Erythroblast (primary cell): ENCODE measurements at regions not wholly inside any gene's neighbourhood (a gene's known extent, or its start where the extent isn't known, plus 50 kb on each side); places are given as distances from the start of the nearest gene placed in this dataset.

ENCODE experiments used
- DNase-seq, 2 experiments: peaks; one replicate each; lab custom pipeline; 2025; lab: John Stamatoyannopoulos, UW
- GATA1 ChIP-seq: IDR thresholded peaks from 2 replicates; pipeline ENCODE4 v1.6.1; 2011; ENCODE audit warnings: low read depth, mild to moderate bottlenecking, control low read depth, low read length, moderate library complexity
- POLR2A ChIP-seq: IDR thresholded peaks from 2 replicates; pipeline ENCODE4 v1.6.1; 2011; ENCODE audit warnings: mild to moderate bottlenecking, low read length

DNA sequence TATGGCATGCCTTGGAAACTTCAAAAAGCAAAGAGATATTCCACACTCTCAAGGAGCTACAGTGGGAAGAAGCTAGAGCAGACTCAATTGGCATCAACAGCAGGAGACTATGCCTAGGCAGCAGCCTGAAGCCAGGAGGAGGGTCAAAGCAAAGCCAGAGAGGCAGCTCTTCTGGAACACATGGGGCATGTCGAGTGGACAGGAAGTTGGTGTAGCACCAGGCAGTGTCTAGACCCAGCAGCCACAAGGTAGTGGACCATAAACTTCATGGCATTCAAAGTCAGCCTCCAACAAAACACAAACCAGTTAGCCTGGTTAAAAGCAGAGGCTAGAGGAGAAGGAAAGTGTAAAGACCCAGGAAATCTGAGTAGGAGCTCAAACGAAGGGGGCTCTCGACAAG, 311.2 kb upstream of the PKDCC start:
- no peak for TF ChIP-seq GATA1
- no peak for TF ChIP-seq POLR2A
- DNase-seq: no peak

DNA sequence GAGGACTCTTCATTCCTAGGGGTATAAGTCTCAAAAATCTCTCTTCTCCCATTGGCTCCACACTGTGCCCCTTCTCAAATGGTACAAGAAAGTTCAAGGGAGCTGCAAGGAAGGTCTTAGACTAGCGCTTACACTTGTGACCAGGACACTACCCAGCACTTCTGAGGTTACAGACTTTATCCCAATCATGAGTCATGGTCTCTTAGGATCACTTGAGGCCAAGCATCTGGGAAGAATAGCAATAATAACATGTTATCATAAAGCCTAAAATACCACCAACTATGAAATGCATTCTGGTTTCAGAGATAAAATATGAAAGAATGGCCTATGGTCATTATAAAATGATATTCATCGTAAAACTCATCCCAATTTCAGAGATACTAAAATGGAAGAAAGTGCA, 309.9 kb upstream of the PKDCC start:
- no peak for TF ChIP-seq POLR2A
- TF ChIP-seq GATA1: no peak
- no peak for DNase-seq

DNA sequence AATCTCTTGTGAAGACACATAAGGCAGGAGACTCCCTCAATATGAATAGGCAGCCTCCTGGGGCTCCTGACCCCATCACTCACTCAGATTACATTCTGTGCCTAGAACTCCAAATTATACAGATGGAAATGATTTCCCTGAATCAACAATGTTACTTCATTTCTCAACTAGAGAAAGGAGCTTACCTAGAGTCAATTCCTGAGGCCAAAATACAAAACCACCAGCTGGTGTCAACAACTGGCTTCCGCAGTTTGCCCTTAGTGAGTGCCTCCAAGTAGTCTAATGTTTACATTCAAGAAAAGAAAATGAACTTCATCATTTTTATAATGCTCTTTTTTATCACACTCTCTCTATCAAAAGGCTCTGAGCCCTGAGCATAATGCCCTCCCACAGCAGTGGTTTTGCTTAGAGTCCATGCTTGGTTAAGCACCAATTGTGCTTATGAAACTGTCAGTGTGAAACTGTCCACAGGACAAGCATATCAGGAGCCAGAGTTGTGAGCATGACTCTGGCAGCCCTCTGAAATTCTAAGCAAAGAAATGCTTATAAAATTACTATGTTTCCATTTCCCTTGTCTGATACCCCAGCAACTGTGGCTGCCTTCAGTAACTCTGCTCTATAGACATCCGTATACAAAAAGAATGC, 305.7 kb upstream of the PKDCC start:
- DNase-seq: no peak
- TF ChIP-seq GATA1 (no peak), POLR2A (no peak)

DNA sequence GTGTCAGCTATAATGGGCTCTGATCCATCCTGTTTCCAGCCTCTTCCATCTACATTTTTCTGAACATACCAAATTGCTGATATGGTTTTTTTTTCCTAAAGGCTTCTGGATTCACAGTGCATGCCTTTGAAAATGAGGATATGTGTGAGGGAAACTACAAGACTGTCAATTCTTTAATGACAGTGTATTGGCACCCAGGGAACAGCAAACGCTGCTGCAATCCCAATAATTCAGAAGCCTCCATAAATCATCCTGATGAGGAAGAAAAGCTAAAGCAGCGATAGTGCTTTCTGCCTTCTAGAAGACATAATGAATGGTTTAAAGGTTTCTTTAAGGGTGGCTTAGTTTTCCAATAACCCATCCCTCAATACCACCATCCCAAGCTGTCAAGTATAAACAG, 304.5 kb upstream of the PKDCC start:
- DNase-seq: no peak
- no peak for TF ChIP-seq POLR2A
- TF ChIP-seq GATA1: no peak

DNA sequence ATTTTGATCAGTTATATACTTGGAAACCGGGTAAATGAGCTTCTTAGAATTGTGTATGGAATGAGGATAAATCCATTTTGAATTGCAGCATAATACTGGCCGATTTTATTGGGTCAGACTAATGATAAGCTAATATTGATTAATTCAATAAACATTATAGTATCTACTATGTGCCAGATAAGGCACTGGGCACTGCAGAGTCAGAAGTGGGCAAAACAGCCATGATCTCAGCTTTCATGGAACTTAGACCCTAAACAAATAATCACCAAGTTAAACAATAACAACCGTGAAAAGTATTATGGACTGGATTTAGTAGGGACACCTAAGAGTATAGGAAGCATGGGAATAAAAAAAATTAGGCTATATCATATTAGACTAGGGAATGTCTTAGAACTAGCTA, 297.0 kb upstream of the PKDCC start:
- no peak for DNase-seq
- TF ChIP-seq GATA1: no peak
- no peak for TF ChIP-seq POLR2A

DNA sequence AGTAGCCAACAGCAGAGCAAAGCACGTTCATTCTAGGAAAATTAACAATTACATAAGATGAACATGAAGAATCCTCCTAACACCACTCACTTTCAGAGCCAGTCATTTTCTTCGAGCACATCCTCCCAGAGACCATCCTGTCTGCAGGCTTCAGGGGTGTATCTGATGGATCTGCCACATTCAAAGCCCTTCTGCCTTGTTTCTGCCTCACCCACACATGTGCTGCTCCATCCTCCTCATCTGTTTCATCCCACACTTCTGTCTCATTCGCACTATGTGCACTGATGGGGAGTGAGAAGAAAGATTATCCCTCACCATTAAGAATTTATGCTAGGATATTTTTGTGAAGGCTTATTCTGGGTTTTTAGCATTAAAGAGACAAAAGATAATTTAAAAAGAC, 287.9 kb upstream of the PKDCC start:
- TF ChIP-seq POLR2A: no peak
- TF ChIP-seq GATA1: no peak
- DNase-seq: no peak

DNA sequence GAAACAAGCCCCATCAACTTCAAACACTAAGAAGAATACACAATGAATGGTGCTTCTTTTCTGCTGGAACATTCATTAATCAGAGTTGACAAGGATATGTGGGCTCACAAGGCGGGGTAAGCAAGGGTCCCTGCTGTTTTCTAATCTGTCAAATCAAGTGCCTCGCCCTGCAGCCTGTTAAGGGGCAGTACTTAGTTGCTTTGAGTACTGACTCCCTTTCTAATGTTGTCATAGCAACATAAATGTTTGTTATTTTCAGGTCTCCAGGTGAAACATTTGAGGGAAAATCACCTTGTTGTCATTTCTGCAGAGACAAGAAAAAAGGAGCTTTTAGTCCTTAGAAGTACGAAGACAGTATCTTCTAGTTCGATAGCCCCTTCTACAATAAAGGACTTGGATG, 284.7 kb upstream of the PKDCC start:
- DNase-seq: no peak
- no peak for TF ChIP-seq GATA1
- no peak for TF ChIP-seq POLR2A

DNA sequence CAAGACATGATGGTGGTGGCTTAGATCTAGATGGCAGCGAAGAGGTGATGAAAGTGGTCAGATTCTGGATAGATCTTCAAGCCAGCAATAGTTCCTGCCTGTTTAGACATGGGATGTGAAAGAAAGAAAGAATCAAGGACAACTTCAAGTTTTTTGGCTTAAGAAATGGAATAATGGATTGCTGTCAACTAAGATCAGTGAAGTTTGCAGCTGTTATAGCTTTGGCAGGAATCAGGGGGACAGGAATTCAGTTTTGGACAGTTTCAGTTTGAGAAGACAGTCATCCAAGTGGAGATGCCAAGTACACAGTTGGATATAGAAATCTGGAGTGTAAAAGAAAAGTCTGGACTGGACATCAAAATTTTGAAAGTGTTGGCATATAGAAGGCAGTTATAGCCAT, 283.7 kb upstream of the PKDCC start:
- TF ChIP-seq POLR2A: no peak
- TF ChIP-seq GATA1: no peak
- DNase-seq: no peak

DNA sequence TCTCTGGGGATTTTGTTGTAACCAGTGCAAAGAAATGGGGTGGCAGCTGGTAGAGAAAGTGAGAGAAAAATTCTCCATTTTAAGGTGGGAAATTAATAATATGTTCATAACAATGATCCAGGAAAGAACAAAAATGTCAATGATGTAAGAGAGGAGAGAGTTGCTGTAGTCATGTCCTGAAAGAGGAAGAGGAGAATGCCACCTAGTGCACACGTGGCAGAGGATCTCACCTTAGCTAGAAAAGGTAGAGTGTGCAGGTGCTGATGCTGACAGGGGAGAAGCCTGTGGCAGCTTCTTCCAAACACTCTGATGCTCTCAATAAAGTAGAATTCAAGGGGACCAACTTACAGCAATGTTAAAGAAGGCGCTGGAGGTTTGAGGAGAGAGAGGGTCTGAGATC, 282.9 kb upstream of the PKDCC start:
- TF ChIP-seq GATA1 (no peak), POLR2A (no peak)

DNA sequence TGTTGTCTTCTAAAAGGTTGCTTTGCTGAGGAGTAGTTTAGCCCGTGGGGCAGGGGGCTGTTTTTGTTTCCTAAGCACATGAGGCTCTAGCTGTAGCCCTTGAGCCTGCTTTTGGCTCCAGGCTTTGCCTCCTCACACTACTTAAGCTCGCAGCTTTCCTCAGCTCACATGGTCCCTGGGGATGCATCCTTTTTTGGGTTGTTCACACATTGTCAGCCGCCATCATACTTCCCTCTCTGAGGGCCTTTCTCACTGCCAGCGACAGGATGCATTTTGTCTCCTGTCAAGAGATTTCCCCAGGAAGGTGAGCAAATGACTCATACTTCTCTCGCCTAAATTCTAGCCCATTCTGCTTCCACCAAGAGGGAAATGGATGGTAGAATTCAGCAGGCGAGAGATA, 279.5 kb upstream of the PKDCC start:
- TF ChIP-seq GATA1 (no peak), POLR2A (no peak)
- no peak for DNase-seq

More for the DNA sequence above, 282.9 kb upstream of the PKDCC start:
- DNase-seq: no peak

DNA sequence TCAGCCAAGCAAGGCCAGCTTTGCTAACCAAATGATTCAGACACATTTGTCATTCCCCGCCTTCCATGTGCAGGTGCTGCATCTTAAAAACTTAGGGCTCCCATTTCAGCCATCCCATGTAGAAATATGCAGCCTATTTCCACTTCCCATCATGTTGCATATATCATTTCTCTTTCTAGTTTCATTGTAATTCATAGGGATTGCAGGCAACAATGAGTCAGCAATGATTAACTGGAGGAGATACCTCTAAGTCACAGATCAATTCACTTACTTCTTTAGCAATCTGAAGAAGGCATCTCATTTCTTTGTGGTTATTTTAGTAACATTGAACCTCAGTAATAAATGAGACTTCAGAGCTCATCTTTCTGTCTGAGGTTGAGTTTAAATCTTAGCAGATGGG, 276.1 kb upstream of the PKDCC start:
- no peak for DNase-seq
- TF ChIP-seq POLR2A: no peak
- no peak for TF ChIP-seq GATA1

DNA sequence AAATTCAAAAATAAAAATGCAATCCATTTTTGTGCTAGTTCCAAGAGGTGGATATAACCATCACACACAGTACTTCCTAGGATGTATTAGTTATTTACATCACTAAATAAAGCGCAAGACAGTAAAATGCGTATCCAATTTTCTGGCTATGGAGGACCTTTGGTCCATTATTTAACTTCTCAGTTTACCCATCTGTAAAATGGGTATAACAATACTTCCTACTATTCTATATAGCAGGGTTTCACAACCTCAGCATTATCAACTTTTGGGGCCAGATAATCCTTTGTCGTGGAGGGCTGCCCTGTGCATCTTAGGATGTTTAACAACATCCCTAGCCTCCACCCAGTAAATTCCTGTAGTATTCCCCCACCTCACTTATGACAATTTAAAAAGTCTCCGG, 275.1 kb upstream of the PKDCC start:
- no peak for DNase-seq
- TF ChIP-seq POLR2A: no peak
- TF ChIP-seq GATA1: no peak

DNA sequence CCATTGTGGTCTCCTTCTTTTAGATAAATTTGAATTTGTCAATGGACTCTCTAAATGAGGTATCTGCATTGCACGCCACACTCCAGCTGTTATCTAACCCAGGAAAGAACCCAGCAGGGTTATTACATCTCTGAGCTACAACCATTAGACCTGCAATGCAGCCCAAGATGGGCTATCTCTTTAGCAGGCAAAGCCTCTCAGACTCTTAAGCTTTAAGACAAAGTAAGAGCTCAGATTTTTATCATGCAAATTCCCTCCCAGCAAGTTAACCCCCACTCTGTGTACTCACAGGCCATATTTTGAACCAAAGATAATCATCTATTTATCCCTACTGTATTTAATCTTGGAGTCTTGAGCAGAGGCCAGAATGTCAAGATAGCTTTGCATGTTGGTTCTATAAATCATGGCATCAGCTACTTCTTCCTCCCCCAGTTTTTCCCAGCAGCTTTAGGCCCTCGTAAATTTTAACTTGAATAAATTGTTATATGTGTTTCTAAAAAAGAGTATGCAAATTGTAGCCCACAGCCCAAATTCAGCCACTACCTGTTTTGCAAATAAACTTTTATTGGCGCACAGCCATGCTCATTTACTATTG, 273.7 kb upstream of the PKDCC start:
- TF ChIP-seq POLR2A (no peak), GATA1 (no peak)

DNA sequence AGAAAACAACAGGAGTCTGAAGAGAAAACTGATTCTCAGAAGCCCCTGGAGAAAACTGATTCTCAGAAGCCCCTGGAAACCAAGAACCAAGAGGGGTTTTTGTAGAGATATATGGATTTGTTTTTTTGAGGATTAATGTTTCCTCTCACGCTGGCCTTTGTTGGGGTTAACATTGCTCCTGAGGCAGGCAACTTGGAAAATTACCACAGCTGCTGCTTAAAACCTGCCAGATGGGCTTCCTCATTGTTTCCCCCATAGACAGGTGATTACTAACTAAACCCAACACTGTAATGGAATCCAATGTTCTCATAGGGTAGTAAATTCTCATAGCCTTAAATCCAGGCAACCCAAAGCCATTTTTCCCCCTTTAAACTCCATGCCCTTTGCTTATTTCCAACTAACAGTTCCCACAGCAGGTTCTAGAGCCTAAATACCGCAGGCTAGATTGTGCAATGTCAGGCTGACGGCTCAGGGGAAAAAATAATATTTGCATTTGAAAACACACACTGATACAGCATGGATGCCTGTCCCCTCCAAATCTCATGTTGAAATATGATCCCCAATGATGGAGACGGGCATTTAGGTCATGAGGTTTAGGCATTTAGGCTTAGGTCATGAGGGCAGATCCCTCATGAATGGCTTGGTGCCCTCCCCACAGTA, 272.3 kb upstream of the PKDCC start:
- TF ChIP-seq GATA1 (no peak), POLR2A (no peak)

More for the DNA sequence above, 273.7 kb upstream of the PKDCC start:
- DNase-seq: no peak

DNA sequence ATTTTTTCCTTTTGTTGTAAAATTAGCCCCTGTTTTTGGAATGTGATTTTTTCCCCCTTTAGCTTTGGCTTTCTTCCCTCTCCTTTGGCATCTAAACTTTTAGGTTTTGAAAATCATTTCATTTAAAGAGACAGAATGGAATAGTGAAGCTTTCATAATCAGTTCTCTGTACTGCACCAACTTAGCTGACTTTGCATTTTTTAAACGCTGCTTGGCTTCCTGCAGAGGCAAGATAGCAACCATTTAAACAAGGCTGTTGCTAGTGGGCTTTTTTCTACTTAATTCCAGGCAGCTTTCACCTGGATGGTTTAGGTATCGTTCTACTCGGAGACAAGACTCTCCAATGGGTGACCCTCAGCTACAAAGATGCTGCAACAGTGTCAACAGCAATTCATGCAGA, 267.9 kb upstream of the PKDCC start:
- no peak for TF ChIP-seq GATA1
- no peak for TF ChIP-seq POLR2A
- DNase-seq: no peak

More for the DNA sequence above, 272.3 kb upstream of the PKDCC start:
- no peak for DNase-seq
